ENCODE measurements at regions not wholly inside any gene's neighbourhood (a gene's known extent, or its start where the extent isn't known, plus 50 kb on each side); places are given as distances from the start of the nearest gene placed in this dataset.

GRCh38 chr5:18354828-18355227, 720.6 kb downstream of the TAF11L14 start:
- no peak overlapping the region; the same call in 1 of the 2 replicates for H2AFZ ChIP-seq
- H4K20me1 ChIP-seq (replicated peaks; ENCODE audit: insufficient read depth), result no peaks in the 10 kb centered on the region
- no peaks in the 10 kb centered on the region for H3F3A ChIP-seq (replicated peaks; ENCODE audit: low read depth)
- no peaks in the 10 kb centered on the region for H3K36me3 Mint-ChIP-seq (ENCODE audit: low read depth)
- H3K4me3 Mint-ChIP-seq, result no peak overlapping the region
- DNase-seq (ENCODE audit: low spot score) (peak; percentile 14), ATAC-seq (no peak)
- H3K9me3 Mint-ChIP-seq, result no peaks in the 10 kb centered on the region
- TF ChIP-seq EZH2phosphoT487 (IDR thresholded peaks at IDR 0.05; ENCODE audit: unreplicated experiment), result no peak
- TF ChIP-seq CTCF (conservative IDR thresholded peaks at IDR 0.05; ENCODE audit: low read depth in 2 of 2), result peak in 1 of 2 experiments; percentile 12; a peak in 1 of 4 replicates
- H3K79me2 ChIP-seq (replicated peaks; ENCODE audit: insufficient read depth), result no peaks in the 10 kb centered on the region
- H3K36me3 ChIP-seq (ENCODE audit: insufficient read depth), result no peaks in the 10 kb centered on the region
- H3K4me2 ChIP-seq, result no peak overlapping the region
- no peak overlapping the region for H3K27ac Mint-ChIP-seq
- peaks cover 7% of the 10 kb centered on the region for H3K4me1 Mint-ChIP-seq
- 0 out of 2 replicates have a peak, but pooled peaks cover 2% of the 10 kb centered on the region for H3K9me2 ChIP-seq (ENCODE audit: insufficient read depth)
- peaks cover 3% of the 10 kb centered on the region for H3K27me3 Mint-ChIP-seq (ENCODE audit: insufficient read depth, low read depth, poor library complexity)
- no peaks in the 10 kb centered on the region for H3K27me3 ChIP-seq (ENCODE audit: insufficient read depth)
- peaks cover 8% of the 10 kb centered on the region; the same call in 1 of the 2 replicates for H3K4me1 ChIP-seq (ENCODE audit: insufficient read depth)
- H3K4me3 ChIP-seq, result no peak overlapping the region
- H3K27ac ChIP-seq (ENCODE audit: low read depth), result no peak overlapping the region

GRCh38 chr5:18357486-18357885, 723.2 kb downstream of the TAF11L14 start:
- Histone ChIP-seq H2AFZ (peak overlapping the region; percentile 14; the same call in 1 of the 2 replicates), H3K27me3 (ENCODE audit: insufficient read depth) (no peaks in the 10 kb centered on the region), H3K4me3 (no peak overlapping the region), H3K4me1 (ENCODE audit: insufficient read depth) (peaks cover 8% of the 10 kb centered on the region; the same call in 1 of the 2 replicates), H3K4me2 (no peak overlapping the region), H3F3A (replicated peaks; ENCODE audit: low read depth) (no peaks in the 10 kb centered on the region), H3K36me3 (ENCODE audit: insufficient read depth) (no peaks in the 10 kb centered on the region), H3K79me2 (replicated peaks; ENCODE audit: insufficient read depth) (no peaks in the 10 kb centered on the region), H3K9me2 (ENCODE audit: insufficient read depth) (0 out of 2 replicates have a peak, but pooled peaks cover 2% of the 10 kb centered on the region), H3K27ac (ENCODE audit: low read depth) (no peak overlapping the region), H4K20me1 (replicated peaks; ENCODE audit: insufficient read depth) (no peaks in the 10 kb centered on the region)
- no peaks in the 10 kb centered on the region for H3K9me3 Mint-ChIP-seq
- no peak for TF ChIP-seq JUNB (IDR thresholded peaks at IDR 0.05; ENCODE audit: unreplicated experiment)
- TF ChIP-seq ZNF462 (CRISPR knock-in tag; IDR thresholded peaks at IDR 0.05), result no peak
- TF ChIP-seq POLR2AphosphoS5 (IDR thresholded peaks at IDR 0.05; ENCODE audit: low read depth), result no peak
- TF ChIP-seq ZNF114 (CRISPR knock-in tag; IDR thresholded peaks at IDR 0.05), result no peak
- no peak for TF ChIP-seq EZH2phosphoT487 (IDR thresholded peaks at IDR 0.05; ENCODE audit: unreplicated experiment)
- peaks cover 10% of the 10 kb centered on the region for H3K4me1 Mint-ChIP-seq
- ATAC-seq, result no peak
- no peak overlapping the region for H3K4me3 Mint-ChIP-seq
- H3K27ac Mint-ChIP-seq, result no peak overlapping the region
- no peaks in the 10 kb centered on the region for H3K36me3 Mint-ChIP-seq (ENCODE audit: low read depth)
- peaks cover 3% of the 10 kb centered on the region for H3K27me3 Mint-ChIP-seq (ENCODE audit: insufficient read depth, low read depth, poor library complexity)
- DNase-seq (ENCODE audit: low spot score), result no peak
